ENCODE measurements at regions not wholly inside any gene's neighbourhood (a gene's known extent, or its start where the extent isn't known, plus 50 kb on each side); places are given as distances from the start of the nearest gene placed in this dataset.

- DNase-seq (ENCODE audit: low read depth) = no peak
- TF ChIP-seq CTCF (IDR thresholded peaks at IDR 0.05; ENCODE audit: insufficient read depth, low read depth, low read length, missing control alignments) = no peak
- H3K4me3 ChIP-seq (ENCODE audit: low read depth, low read length) = no peak overlapping the region
These were observed 296.3 kb downstream of the QKI start for GRCh38 chr6:163710532-163711470.

- no peak for DNase-seq (ENCODE audit: low read depth)
- no peak for TF ChIP-seq CTCF (IDR thresholded peaks at IDR 0.05; ENCODE audit: insufficient read depth, low read depth, low read length, missing control alignments)
- H3K4me3 ChIP-seq (ENCODE audit: low read depth, low read length) = no peak overlapping the region
These were observed 295.2 kb downstream of the QKI start for GRCh38 chr6:163709693-163710092.

- TF ChIP-seq CTCF (IDR thresholded peaks at IDR 0.05; ENCODE audit: insufficient read depth, low read depth, low read length, missing control alignments) = no peak
- no peak overlapping the region for H3K4me3 ChIP-seq (ENCODE audit: low read depth, low read length)
- no peak for DNase-seq (ENCODE audit: low read depth)
These were observed 294.7 kb downstream of the QKI start for GRCh38 chr6:163709255-163709654.

DNA sequence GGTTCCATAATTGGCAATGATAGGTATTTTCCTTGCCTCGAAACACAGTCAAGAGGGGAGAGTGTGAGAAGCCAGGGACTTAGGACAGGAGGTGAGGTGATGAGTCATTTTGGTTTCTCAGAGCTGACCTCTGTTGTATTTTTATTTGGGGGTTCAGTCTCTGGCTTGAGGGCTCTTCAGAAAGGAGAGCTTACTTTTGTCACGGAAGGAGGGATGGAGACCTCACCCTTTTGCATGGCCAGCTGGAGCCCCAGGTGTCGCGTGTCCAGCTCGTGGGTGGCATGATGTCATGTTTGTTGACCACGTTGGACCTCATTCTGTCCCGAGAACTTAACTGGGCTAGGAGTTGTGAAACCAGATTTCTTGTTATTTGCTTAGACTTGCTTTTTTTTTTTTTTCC lies 293.9 kb downstream of the QKI start:
- DNase-seq (ENCODE audit: low read depth) = peak; percentile 89
- TF ChIP-seq CTCF (IDR thresholded peaks at IDR 0.05; ENCODE audit: insufficient read depth, low read depth, low read length, missing control alignments) = no peak
- no peak overlapping the region for H3K4me3 ChIP-seq (ENCODE audit: low read depth, low read length)

- H3K4me3 ChIP-seq (ENCODE audit: low read depth, low read length) = peak overlapping the region; percentile 5; the same call in 1 of the 2 replicates
- TF ChIP-seq CTCF (IDR thresholded peaks at IDR 0.05; ENCODE audit: insufficient read depth, low read depth, low read length, missing control alignments) = peak; percentile 42
- peak; percentile 77 for DNase-seq (ENCODE audit: low read depth)
These were observed 293.2 kb downstream of the QKI start for GRCh38 chr6:163707387-163708355.

GRCh38 chr6:163706500-163707087 lies 292.1 kb downstream of the QKI start:
- peak; percentile 41 for DNase-seq (ENCODE audit: low read depth)
- no peak for TF ChIP-seq CTCF (IDR thresholded peaks at IDR 0.05; ENCODE audit: insufficient read depth, low read depth, low read length, missing control alignments)
- H3K4me3 ChIP-seq (ENCODE audit: low read depth, low read length) = no peak overlapping the region
